HG03565 (cell line): ENCODE measurements at regions not wholly inside any gene's neighbourhood (a gene's known extent, or its start where the extent isn't known, plus 50 kb on each side); places are given as distances from the start of the nearest gene placed in this dataset.

Experiments
- ATAC-seq: cut with Tn5 transposase; IDR thresholded peaks from one replicate; pipeline ENCODE4 v1.9.1; 2021; ENCODE audit warnings: mild to moderate bottlenecking, moderate library complexity; ENCODE audit not compliant: unreplicated experiment

GRCh38 chr5:110064603-110065268, 375.0 kb downstream of the MAN2A1 start:
- no peak for ATAC-seq

- no peak for ATAC-seq
Measured at GRCh38 chr5:110070836-110071235, 381.1 kb downstream of the MAN2A1 start.

- no peak for ATAC-seq
Measured at GRCh38 chr5:110072651-110073050, 382.9 kb downstream of the MAN2A1 start.

- ATAC-seq, result no peak
Measured at GRCh38 chr5:110073534-110073933, 383.8 kb downstream of the MAN2A1 start.

GRCh38 chr5:110075656-110076055, 385.9 kb downstream of the MAN2A1 start:
- ATAC-seq, result no peak

- no peak for ATAC-seq
Measured at GRCh38 chr5:110077147-110077546, 387.4 kb downstream of the MAN2A1 start.

GRCh38 chr5:110082194-110082593, 392.5 kb downstream of the MAN2A1 start:
- no peak for ATAC-seq

- no peak for ATAC-seq
Measured at GRCh38 chr5:110082863-110083262, 393.1 kb downstream of the MAN2A1 start.

GRCh38 chr5:110085826-110086225, 396.1 kb downstream of the MAN2A1 start:
- no peak for ATAC-seq

- ATAC-seq, result no peak
Measured at GRCh38 chr5:110086658-110087388, 397.1 kb downstream of the MAN2A1 start.

GRCh38 chr5:110087829-110088228, 398.1 kb downstream of the MAN2A1 start:
- no peak for ATAC-seq

- no peak for ATAC-seq
Measured at GRCh38 chr5:110088676-110089436, 399.1 kb downstream of the MAN2A1 start.

- ATAC-seq, result no peak
Measured at GRCh38 chr5:110092955-110093785, 403.4 kb downstream of the MAN2A1 start.

- no peak for ATAC-seq
Measured at GRCh38 chr5:110094109-110094508, 404.4 kb downstream of the MAN2A1 start.

GRCh38 chr5:110094548-110094947, 404.8 kb downstream of the MAN2A1 start:
- ATAC-seq, result no peak

- ATAC-seq, result no peak
Measured at GRCh38 chr5:110096419-110096818, 406.7 kb downstream of the MAN2A1 start.

- ATAC-seq, result no peak
Measured at GRCh38 chr5:110099572-110099971, 409.8 kb downstream of the MAN2A1 start.

GRCh38 chr5:110103081-110103480, 413.4 kb downstream of the MAN2A1 start:
- no peak for ATAC-seq

- ATAC-seq, result no peak
Measured at GRCh38 chr5:110104060-110104725, 414.5 kb downstream of the MAN2A1 start.
